ENCODE measurements at regions not wholly inside any gene's neighbourhood (a gene's known extent, or its start where the extent isn't known, plus 50 kb on each side); places are given as distances from the start of the nearest gene placed in this dataset.

DNA sequence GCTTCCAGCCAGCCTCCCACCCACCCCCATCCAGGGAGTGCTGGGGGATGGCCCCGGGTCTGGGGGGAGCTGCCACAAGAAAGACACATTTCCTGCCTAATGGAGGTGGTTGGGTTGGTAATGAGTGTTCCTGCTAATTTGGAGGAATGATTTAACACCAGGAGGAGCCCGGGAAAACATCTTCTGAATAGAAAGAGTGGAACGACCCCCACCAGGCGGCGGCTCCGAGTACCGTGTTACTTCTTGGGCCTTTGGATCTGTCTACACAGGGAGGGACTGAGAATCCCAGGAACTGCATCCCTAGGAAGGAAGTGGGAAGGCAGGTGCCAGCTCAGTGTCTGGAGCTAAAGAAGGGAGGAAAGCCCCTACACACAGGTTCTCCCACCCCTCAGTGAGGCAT is 64.6 kb downstream of the TSPAN17 start:
- ATAC-seq (replicated peaks in 1 of 2): no peak
- Mint-ChIP-seq H3K9me3 (peaks cover 0 to 8% of the 10 kb centered on the region in 2 donors), H3K4me1 (ENCODE audit: low read depth) (no peaks in the 10 kb centered on the region), H3K27me3 (ENCODE audit: low read depth) (peaks cover 36% of the 10 kb centered on the region), H3K36me3 (ENCODE audit: insufficient read depth in 2 of 2) (peaks cover 0 to 9% of the 10 kb centered on the region in 2 donors), H3K27ac (no peak overlapping the region), H3K4me3 (no peak overlapping the region)
- no peak for DNase-seq

DNA sequence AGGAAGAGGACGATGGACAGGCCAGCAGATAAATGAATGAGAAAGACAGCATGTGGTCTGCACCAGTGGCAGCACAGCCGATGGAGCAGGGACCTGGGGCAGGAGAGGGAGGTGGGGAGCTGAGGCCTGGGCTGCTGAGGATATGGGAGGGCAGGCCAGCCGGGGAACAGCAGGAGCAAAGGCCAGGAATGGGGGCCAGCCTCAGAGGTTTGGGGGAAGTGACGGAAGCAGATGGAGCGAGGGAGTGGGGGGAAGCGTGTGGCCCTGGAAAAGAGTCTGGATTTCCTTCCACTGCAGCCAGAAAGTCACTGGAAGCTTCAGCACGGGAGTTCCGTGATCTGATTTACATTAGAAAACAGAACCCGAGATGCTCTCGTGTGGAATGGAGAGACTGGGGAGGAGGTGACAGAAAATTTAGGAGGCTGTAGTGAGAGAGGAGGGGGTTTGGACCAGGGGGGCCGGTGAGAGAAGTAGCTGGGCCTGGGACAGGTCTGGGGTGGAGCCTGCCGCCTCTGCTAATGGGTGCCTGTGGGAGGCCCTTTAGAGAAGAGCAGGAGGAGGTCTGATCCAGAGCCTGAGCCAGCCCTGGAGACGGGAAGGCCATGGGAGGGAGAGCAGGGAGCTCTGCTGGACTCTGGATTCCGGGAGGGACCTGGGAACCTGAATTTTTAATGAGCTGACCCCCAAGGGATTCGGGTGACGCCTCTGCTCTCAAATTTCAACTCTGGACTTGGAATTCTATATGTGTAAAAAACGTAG is 65.4 kb downstream of the TSPAN17 start:
- no peak for DNase-seq
- Mint-ChIP-seq H3K27me3 (ENCODE audit: low read depth) (peaks cover 40% of the 10 kb centered on the region), H3K36me3 (ENCODE audit: insufficient read depth in 2 of 2) (peaks cover 0 to 9% of the 10 kb centered on the region in 2 donors), H3K4me1 (ENCODE audit: low read depth) (no peaks in the 10 kb centered on the region), H3K27ac (no peak overlapping the region), H3K9me3 (peaks cover 0 to 8% of the 10 kb centered on the region in 2 donors), H3K4me3 (no peak overlapping the region)
- no peak for ATAC-seq (replicated peaks in 1 of 2)

DNA sequence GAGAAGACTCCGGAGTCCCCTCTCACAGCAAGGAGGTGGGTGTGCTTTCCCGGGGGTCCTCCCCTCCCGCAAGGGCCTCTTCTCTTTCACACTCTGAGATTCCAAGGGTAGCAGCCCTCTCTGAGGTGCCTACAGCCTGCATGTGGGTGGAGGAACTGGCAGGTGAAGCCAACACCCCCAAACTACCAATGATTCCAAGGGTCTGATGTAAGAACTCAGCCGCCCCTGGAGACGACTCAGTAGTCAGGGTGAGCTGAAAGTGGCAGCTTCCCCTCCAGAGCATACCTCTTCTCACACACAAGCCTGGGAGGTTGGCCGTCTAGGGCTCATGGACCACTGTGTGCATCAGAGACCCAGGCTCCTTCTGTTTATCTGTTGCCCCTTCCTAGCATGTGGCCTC is 66.1 kb downstream of the TSPAN17 start:
- no peak overlapping the region for H3K4me3 Mint-ChIP-seq
- H3K4me1 Mint-ChIP-seq (ENCODE audit: low read depth): no peaks in the 10 kb centered on the region
- peaks cover 46% of the 10 kb centered on the region for H3K27me3 Mint-ChIP-seq (ENCODE audit: low read depth)
- peaks cover 0 to 9% of the 10 kb centered on the region in 2 donors for H3K36me3 Mint-ChIP-seq (ENCODE audit: insufficient read depth in 2 of 2)
- ATAC-seq (replicated peaks in 1 of 2) (no peak), DNase-seq (no peak)
- peaks cover 0 to 8% of the 10 kb centered on the region in 2 donors for H3K9me3 Mint-ChIP-seq
- H3K27ac Mint-ChIP-seq: no peak overlapping the region

DNA sequence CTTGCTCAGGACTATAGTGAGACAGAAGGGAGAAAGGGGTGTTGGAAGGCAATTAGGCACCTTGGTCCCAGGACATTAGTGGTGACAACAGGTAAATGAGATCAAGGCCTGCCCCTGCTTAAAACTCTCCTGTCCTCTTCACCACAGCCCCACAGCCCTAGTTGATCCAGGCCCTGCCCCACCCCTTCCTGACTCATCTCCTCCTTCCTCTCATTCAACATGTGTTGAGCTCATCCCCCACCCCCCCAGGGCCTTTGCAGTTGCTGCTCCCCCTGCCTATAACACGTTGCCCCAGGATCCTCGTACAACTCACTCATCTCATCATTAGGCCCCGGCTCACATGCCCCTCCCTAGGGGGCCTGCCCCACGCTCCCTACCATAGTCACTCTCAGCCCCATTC is 66.8 kb downstream of the TSPAN17 start:
- Mint-ChIP-seq H3K4me3 (no peak overlapping the region), H3K27me3 (ENCODE audit: low read depth) (peaks cover 52% of the 10 kb centered on the region)

DNA sequence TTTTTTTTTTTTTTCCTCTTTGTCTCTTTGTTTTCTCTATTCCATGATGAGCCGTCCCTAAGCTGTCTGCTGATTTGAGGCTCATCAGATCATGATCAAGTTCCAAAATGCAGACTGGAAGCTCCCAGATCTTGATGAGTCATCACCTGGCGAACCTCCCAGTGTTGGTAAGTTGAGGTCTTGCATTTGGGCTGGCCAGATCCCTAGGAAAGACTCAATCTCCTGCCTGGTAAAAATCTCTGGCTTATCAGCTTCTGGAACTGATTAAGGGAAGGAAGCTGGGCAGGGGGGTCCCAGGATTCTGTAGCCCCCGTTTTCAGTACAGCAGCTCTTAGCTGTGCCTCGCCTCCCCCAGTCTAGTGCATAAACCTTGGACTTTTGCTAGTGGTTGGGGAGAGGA is 69.0 kb downstream of the TSPAN17 start:
- Mint-ChIP-seq H3K27me3 (ENCODE audit: low read depth) (peaks cover 54% of the 10 kb centered on the region), H3K4me3 (no peak overlapping the region), H3K27ac (no peak overlapping the region), H3K9me3 (peaks cover 0 to 8% of the 10 kb centered on the region in 2 donors), H3K4me1 (ENCODE audit: low read depth) (no peaks in the 10 kb centered on the region), H3K36me3 (ENCODE audit: insufficient read depth in 2 of 2) (peaks cover 0 to 9% of the 10 kb centered on the region in 2 donors)
- no peak for ATAC-seq (replicated peaks in 1 of 2)
- no peak for DNase-seq

More for the DNA sequence above, 66.8 kb downstream of the TSPAN17 start:
- Mint-ChIP-seq H3K36me3 (ENCODE audit: insufficient read depth in 2 of 2) (peaks cover 0 to 9% of the 10 kb centered on the region in 2 donors), H3K4me1 (ENCODE audit: low read depth) (no peaks in the 10 kb centered on the region), H3K27ac (no peak overlapping the region), H3K9me3 (peaks cover 0 to 8% of the 10 kb centered on the region in 2 donors)
- ATAC-seq (replicated peaks in 1 of 2) (peak in 1 of 2 donors; percentile 28), DNase-seq (no peak)

DNA sequence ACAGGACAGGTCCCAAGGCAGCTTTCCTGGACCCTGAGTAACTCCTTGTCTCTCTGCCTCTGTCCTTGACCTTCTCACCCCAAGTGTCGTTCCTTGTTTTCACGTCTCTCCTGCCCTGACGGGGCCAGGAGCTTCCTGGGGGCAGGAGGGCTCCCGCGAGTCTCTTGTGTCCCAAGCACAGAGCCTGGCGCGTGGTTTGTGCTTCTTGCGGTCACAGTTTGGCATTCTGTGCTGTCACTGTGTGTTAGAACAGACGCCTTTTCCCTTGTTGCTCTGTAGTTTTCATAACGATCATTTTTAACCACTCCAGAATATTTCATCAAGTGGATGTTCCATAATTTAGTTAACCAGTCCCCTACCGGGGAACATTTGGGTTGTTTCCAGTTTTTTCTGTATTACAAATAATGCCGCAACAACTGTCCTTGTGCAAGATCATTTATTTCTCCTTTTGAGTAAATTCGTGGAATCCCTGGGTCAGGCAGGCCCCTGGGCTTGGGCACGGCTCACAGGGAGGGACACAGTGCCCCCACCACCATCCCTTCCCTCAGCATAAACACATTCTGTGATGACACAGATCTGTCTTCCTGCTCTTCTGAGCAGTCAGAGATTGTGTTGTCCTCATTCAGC is 71.9 kb downstream of the TSPAN17 start:
- DNase-seq: no peak
- peaks cover 52% of the 10 kb centered on the region for H3K27me3 Mint-ChIP-seq (ENCODE audit: low read depth)
- ATAC-seq (replicated peaks in 1 of 2): no peak
- H3K36me3 Mint-ChIP-seq (ENCODE audit: insufficient read depth in 2 of 2): peaks cover 0 to 5% of the 10 kb centered on the region in 2 donors
- no peaks in the 10 kb centered on the region for H3K4me1 Mint-ChIP-seq (ENCODE audit: low read depth)
- H3K27ac Mint-ChIP-seq: no peak overlapping the region
- H3K9me3 Mint-ChIP-seq: peaks cover 0 to 6% of the 10 kb centered on the region in 2 donors
- no peak overlapping the region for H3K4me3 Mint-ChIP-seq

DNA sequence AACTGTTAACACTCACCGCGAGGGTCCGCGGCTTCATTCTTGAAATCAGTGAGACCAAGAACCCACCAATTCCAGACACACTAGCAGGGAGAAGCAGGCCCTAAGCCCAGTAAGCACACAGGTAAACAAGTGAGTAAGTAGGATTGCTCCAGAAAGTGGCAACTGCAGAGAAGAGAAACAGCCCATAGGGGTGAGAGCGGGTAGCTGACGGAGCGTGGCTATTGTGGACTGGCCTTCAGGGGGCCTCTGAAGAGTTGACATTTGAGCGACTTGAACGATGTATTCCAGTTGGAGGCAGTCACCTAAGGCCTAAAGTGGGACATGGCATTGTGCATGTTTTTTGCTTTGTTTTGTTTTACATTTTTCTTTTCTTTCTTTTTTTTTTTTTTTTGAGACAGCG is 74.2 kb downstream of the TSPAN17 start:
- peaks cover 62% of the 10 kb centered on the region for H3K27me3 Mint-ChIP-seq (ENCODE audit: low read depth)
- H3K27ac Mint-ChIP-seq: no peak overlapping the region
- no peak overlapping the region for H3K4me3 Mint-ChIP-seq

DNA sequence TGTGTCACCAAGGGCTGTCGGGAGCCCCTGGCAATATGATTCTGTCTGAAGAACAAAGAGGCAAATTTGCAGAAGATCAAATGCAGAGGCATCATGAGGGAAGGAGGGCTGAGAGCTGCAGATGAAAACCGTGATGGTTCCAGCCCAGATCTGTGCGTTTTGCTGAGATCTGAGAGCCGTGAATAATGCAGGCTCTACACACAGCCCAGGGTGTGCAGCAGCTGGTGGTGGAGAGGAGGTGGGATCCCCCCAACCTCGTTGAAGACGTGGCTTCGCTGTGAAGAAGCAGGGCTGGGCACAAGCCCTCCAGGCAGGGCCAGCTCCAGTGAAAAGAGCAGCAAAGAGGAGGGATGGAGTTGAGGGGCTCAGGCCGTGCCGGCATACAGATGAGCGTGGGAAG is 75.5 kb downstream of the TSPAN17 start:
- no peaks in the 10 kb centered on the region for H3K4me1 Mint-ChIP-seq (ENCODE audit: low read depth)
- no peak overlapping the region for H3K27ac Mint-ChIP-seq
- no peaks in the 10 kb centered on the region for H3K9me3 Mint-ChIP-seq
- H3K36me3 Mint-ChIP-seq (ENCODE audit: insufficient read depth in 2 of 2): no peaks in the 10 kb centered on the region
- no peak overlapping the region for H3K4me3 Mint-ChIP-seq
- H3K27me3 Mint-ChIP-seq (ENCODE audit: low read depth): peaks cover 62% of the 10 kb centered on the region
- DNase-seq: no peak
- no peak for ATAC-seq (replicated peaks in 1 of 2)

More for the DNA sequence above, 74.2 kb downstream of the TSPAN17 start:
- H3K9me3 Mint-ChIP-seq: no peaks in the 10 kb centered on the region
- H3K36me3 Mint-ChIP-seq (ENCODE audit: insufficient read depth in 2 of 2): no peaks in the 10 kb centered on the region
- ATAC-seq (replicated peaks in 1 of 2): no peak
- H3K4me1 Mint-ChIP-seq (ENCODE audit: low read depth): no peaks in the 10 kb centered on the region
- no peak for DNase-seq

DNA sequence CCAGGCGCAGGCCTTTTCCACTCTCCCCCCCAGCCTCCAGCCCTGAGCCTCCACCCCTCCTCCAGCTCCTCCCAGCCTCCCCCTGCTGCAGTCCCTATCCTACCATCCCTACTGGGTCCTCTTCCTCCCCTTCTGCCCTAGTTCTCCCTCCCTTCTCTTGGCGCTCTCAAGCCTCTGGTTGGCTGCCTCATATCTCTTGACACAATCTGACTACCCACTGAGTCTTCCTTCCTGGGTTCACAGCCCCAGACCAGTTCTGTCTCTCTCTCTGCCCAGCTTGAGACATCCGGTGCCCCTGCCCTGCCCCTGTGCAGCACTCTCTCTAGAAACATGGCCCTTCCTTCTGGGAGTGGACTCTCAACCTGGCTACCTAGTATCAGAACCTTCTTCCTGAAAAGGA is 76.2 kb downstream of the TSPAN17 start:
- H3K27ac Mint-ChIP-seq: no peak overlapping the region
- ATAC-seq (replicated peaks in 1 of 2): no peak
- H3K4me1 Mint-ChIP-seq (ENCODE audit: low read depth): no peaks in the 10 kb centered on the region
- DNase-seq: no peak
- H3K27me3 Mint-ChIP-seq (ENCODE audit: low read depth): peaks cover 56% of the 10 kb centered on the region
- no peak overlapping the region for H3K4me3 Mint-ChIP-seq
- H3K9me3 Mint-ChIP-seq: no peaks in the 10 kb centered on the region
- no peaks in the 10 kb centered on the region for H3K36me3 Mint-ChIP-seq (ENCODE audit: insufficient read depth in 2 of 2)

DNA sequence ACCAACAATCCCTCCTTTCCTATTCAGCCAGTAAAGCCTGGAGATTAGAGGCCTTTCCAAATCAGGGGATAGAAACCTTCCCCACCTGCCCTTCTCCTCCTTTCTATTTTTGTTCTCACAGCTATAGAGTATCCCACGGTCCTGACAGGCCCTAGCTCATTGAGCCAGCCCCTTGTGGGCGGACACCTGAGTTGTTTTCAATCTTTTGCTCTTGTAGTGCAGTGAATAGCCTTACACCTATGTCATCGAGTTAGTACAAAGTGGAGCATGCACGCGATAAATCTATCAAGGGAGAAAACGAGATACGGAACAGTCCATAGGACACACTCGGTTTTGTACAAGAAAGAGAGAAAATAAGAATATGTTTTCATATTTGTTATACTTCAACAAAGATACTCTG is 77.2 kb downstream of the TSPAN17 start:
- Mint-ChIP-seq H3K36me3 (ENCODE audit: insufficient read depth in 2 of 2) (no peaks in the 10 kb centered on the region), H3K27me3 (ENCODE audit: low read depth) (peaks cover 49% of the 10 kb centered on the region)

DNA sequence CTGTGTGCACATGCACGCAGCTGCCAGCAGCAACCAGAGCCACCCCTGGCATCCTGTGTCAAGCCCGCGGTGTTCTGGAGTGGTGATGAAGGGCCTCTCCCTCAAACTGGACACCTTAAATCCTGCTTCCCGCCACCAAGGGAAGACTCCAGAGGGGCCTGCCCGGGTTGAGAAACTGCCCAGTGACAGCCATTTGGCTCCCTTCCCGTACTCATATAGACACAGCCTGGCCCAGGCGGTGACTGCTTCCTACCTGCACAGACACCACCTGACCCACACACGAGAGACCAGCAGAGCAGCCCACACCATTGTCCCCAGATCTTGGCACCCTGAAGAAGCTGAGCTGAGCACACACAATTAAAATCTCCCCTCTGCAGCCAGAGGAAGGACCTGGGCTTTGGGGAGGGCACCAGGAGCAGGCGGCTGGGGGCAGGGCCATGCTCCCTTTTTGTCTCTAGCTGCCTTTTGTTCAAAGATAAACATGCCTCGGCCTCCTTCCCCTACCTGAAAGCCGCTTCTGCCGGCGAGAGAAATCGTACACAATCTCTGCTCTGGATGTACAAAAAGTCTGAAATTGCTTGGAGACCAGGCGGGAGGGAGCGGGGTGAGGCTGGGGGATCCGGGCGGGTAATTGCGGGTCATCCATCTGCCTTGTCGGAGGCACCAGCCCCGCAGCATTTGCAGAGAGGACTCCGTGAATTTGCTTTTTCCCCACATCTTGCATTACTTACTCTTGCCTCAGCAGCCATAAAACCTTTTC is 78.4 kb downstream of the TSPAN17 start:
- no peak for ATAC-seq (replicated peaks in 1 of 2)

More for the DNA sequence above, 77.2 kb downstream of the TSPAN17 start:
- no peak overlapping the region for H3K27ac Mint-ChIP-seq
- DNase-seq (no peak), ATAC-seq (replicated peaks in 1 of 2) (no peak)
- H3K4me3 Mint-ChIP-seq: no peak overlapping the region
- H3K4me1 Mint-ChIP-seq (ENCODE audit: low read depth): no peaks in the 10 kb centered on the region
- no peaks in the 10 kb centered on the region for H3K9me3 Mint-ChIP-seq

DNA sequence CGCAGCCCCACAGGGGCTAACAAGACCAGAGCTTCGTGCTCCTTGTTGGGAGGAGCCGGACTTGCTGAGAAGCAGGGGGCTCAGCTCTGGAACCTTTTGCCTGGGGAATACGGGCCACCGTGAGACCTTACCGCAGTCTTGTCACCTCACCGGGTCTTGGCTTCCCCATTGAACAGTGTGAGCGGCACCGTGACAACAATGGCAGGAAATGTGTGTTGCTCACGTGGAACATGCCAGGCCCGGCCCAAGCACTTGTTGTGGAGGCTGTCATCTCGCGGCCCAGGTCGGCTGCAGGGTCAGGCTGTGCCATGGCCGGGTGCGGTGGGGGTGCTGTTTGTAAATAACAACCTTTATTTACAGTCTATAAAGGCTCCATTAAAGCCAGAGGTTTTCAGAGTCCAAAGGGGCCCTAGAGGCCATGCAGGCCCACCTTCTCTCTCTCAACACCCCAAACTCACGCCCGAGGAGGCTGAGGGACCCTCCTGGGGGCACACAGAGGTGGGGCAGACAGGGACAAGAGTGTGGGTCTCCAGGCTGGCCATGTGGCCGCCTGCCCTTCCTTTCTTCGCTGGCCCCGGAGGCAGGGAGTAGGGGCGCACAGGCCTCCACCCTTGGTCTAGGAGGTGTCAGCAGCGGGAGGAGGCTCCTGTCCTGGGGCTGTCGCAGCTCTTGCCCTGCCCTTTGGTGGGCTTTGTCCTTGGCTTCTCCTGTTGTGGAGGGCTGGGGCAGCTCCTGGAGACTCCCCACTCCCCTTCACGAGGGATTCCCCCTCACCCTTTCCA is 79.7 kb downstream of the TSPAN17 start:
- no peak for DNase-seq
- Mint-ChIP-seq H3K9me3 (no peaks in the 10 kb centered on the region), H3K36me3 (ENCODE audit: insufficient read depth in 2 of 2) (no peaks in the 10 kb centered on the region), H3K4me3 (no peak overlapping the region), H3K27ac (no peak overlapping the region), H3K27me3 (ENCODE audit: low read depth) (peaks cover 59% of the 10 kb centered on the region), H3K4me1 (ENCODE audit: low read depth) (peaks cover 7% of the 10 kb centered on the region)
- no peak for ATAC-seq (replicated peaks in 1 of 2)

More for the DNA sequence above, 78.4 kb downstream of the TSPAN17 start:
- DNase-seq: no peak
- Mint-ChIP-seq H3K4me1 (ENCODE audit: low read depth) (no peaks in the 10 kb centered on the region), H3K27ac (no peak overlapping the region), H3K27me3 (ENCODE audit: low read depth) (peaks cover 56% of the 10 kb centered on the region), H3K36me3 (ENCODE audit: insufficient read depth in 2 of 2) (no peaks in the 10 kb centered on the region), H3K9me3 (no peaks in the 10 kb centered on the region), H3K4me3 (no peak overlapping the region)

All from activated T-cell treated with anti-CD3 and anti-CD28 coated beads, Interleukin-2, amount 50 U/mL, for 72 hours (primary cell).